Left forelimb (tissue), 1 donor: ENCODE measurements at regions not wholly inside any gene's neighbourhood (a gene's known extent, or its start where the extent isn't known, plus 50 kb on each side); places are given as distances from the start of the nearest gene placed in this dataset.
A peak's percentile ranks its signal among the peaks of the same experiment; 100 is the strongest.

Source experiments
- DNase-seq: peaks from one replicate; pipeline ENCODE4 v3.0.0-alpha.2; 2018; ENCODE audit warnings: low spot score

DNA sequence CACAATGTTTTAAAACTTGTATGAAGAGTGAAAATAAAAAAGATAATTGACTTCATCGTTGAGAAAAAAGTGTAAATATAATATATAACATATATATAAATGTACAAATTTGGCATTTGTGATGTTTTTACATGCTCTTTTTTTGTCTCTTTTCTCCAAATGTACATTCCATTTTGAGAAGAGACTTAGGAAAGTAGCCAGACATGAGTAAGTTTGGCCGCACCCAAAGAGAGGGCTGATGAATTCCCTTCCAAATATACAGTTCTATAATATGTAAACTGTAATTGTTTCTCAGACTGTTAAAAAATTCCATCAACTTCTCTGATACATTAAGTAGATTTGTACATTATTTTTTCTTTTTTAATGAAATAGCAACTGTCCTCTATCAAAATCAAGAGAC is 193.2 kb upstream of the MAP3K1 start:
- no peak for DNase-seq

DNA sequence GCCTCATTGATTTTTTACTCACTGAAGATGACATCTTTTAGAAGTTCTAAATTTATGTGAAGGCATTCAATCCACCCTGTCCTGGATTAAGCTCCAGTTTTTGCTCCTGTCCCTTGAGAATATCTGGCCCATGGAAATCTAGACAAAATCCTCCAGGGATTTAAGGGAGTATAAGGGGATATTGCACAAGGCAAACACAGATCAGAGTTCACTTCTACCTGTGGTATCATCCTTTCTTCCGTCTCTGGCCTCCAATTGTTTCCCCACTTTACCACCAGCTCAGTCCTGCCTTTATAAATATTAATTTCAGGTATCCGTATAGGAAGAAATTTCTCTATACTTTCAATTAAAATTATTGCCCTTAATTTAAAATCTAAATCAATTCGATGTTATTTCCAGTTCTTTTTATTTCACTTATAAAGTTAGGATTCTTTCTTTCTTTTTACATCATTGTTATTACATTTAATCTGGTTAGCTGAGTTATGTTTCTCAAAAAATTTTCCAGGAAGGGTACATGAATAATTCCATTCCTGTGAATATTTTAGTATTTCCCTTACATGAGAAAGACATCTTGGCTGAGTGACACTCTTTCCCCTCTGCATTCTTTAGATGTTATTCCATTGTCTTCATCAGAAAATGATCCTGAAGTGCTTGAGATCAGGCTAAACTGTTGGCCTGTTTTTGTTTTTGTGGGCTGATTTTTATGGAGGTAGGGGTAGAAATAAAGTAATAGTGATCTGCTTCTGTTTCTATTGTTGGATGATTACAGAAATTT is 194.3 kb upstream of the MAP3K1 start:
- DNase-seq = no peak

DNA sequence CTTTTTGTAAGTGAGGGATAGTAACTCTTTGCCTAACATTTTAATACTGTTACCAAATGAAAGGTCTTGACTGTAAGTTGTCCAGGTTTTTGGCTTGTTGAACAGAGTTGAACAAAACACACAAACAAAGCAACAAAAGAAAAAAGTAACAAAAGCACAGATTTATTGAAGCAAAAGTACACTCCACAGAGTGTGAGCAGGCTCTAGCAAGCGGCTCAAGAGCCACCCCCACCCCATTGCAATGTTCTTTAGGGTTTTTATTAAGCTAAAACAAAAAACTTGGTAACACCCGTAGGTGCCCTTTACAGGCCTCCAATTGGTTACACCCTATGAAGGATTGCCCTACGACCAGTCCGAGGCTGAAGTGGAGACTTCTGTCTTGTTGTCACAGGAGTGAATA is 197.4 kb upstream of the MAP3K1 start:
- DNase-seq = no peak

DNA sequence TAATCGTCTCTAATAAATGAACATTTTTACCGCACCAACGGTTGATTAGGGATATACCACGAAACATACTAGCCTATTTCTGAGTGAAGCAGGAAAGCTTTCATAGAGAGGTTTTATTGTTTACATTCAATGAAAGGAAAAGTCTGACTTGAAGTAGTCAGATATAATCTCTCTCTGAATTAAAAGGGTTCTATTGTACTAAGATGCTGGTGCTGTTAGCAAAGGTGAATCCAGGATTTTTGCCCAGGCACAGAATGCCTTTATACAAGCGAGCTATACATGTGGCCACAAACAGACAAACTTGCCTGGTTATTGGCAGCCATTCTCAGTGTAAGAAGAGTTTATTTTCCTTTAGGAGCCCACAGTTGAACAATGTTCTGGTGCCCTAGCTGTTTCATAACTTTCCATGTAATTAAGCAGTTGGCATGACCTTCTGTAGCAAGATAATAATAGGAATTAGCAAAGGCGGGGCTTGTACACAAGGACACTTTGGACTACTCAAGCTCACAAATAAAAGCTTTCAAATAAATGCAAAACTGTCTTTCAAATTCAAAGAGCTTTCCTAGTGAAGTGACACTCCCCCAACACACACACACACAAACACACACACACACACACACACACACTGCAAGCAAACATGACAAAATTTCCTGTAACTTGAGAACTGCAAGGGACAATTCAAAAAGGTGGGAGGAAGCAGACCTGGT is 198.7 kb upstream of the MAP3K1 start:
- DNase-seq = no peak

DNA sequence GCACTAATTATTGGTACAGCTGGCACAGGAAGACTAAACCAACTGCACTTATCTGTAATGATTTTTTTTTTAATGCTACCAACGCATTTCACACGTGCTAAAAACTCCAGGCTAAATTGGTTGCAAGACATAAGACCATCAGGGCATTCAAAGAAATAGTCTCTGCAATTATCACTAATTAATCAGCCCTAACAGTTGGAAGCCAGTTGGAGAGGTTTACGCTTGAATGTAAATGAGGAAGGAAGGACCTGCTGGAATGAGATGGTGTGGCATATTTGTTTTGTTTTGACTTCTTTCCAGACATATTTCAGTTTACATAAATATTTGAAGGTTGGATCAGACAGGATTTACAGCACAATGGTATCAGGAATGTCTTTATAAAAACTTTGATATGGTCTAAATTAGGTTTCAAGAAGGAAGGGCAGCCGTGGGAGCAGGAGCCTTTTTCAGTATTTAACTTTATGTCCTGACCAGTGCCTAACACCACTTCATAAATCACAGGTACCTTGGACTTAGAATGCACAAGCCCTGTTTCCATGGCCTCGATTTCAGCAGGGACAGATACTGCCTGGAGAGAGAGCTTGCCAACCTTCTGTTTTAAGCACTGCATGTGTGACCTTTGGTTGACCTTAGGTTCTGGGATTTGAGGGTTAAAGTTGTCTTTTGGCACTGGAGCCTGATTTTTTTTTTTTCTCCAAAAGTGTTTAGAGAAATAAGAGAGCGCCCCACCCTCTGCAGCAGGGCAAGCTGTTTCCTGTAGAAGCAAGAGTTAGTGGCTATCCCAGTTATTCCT is 199.8 kb upstream of the MAP3K1 start:
- DNase-seq = no peak

DNA sequence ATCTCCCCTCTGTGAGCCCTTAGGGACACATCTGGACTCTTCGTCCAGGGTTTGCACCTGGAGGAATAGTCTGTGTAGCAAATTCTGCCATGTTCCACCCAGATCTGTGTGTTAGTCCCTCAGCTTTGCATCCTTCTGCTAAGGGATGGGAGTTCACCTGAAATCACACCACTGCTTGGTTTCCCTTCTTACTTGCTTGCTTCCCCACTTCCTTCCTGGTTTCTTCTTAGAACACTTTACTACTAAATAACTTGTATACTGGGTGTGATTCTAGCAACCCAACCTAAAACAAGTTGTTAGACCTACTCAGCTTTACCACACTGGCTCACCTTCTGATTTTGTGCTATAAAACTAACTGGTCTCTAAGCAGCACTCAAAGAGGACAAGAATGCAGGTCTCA is 202.6 kb upstream of the MAP3K1 start:
- DNase-seq = no peak

DNA sequence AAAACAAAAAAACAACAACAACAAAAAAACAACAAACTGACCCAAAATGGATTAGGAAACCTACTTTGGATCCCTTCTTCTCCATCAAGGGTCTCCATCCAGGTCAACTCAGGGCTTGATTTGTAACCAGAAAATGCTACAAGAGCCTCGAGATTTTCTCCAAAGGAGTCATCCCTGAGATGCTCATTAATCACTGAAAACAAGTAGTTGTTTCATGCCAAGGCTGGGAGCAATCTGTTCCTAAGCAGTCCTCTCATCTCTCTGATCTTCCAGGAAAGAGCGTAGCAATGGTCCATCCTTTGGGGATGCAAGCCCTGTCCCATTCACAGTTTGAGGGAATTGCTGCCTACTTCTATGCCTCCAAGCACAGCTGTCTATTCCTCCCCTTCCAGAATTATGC is 203.0 kb upstream of the MAP3K1 start:
- DNase-seq = no peak

DNA sequence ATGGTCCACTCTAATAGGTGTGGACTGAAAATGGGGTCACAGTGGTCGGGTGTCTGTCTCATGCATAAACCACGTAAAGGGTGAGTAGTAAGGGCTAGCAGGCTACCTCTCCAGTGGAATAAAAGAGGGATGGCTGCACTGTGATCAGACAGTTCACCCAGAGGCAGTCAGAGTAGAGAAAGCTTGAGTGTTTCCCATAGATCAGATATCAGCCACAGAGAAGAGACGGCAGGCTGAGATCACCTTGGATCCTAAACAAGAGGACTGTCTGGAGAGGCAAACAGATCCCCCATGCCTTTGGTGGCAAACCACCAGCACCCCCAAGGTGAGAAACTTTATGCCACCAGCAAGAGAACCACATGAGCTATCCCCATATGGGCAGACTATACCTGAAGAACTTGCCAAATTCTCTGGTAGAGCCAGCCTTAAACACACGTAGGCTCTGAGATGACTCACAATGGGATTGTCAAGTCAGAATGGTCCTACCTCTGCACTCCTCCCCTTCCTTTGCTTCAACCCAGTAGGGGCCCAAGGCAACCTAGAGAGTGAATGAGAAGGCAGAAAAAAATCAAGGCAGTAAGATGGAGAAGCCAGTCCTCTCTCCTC is 205.2 kb upstream of the MAP3K1 start:
- DNase-seq = no peak

DNA sequence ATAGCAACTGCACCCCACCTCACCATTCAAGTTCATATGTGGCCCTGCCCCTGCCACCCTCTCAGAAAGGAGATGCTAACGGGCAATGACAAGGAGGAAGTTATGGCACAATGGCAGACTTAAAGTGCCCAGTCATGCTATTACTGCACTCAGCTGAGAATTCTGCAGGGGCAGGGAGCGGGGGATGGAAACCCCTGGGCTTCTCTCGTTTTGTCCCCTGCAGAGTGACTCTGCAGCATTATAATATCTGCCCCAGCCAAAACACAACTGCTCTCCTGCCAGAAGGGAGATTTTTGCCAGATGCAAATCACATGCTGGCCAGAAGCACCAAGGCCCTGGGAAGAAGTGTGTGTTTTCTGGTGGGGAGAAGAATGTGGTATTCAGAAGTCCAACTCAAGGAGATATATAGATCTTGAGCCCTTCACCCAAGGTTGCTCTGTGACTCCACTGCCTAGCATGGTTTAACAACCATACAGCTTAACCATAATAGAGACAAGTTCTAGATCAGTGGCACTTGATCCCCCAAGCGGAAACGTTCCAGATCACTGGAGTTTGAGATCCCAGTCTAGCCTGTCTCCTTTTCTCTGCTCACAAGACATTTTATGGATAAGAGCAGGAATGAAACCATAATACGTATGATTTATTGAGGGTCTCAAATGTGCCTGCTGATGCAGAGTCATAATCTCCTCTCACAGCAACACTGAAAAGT is 207.0 kb upstream of the MAP3K1 start:
- no peak for DNase-seq

DNA sequence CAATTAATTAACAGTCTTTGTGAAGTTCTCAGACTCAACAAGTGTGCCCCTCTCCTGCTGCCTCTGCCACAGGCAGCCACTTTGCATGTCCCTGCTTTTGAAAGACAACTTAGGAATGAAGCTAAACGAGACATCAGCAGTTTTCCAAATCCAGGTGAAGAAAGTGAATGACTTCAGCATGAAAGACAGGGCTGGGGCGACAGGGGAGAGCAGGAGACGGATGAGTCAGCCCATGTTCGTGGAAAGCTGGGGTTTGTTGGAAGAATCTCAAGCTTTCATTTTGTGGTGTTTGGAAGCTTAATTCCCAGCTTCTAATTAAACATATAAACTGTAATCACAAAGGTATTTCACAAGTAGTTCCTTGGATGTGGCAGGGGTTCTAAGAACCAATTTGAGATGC is 207.8 kb upstream of the MAP3K1 start:
- DNase-seq = no peak

DNA sequence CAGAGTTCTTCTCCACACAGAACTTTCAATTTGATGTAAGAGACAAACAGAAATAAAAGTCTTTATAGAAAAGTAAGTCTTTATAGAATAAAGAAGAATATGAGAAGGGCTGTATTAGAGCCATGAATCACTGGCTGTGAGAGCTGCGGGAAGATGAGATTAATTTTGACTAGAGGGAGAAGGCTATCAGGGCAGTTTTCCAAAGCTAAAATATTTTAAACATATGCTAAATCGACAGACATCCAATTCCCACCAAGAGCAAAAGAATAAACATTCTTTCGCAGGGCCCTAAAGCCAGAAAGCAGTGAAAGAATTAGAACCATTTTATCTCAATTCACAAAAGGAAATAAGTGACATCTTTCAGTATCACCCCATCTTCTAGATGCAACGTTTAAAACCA is 208.3 kb upstream of the MAP3K1 start:
- DNase-seq = no peak

DNA sequence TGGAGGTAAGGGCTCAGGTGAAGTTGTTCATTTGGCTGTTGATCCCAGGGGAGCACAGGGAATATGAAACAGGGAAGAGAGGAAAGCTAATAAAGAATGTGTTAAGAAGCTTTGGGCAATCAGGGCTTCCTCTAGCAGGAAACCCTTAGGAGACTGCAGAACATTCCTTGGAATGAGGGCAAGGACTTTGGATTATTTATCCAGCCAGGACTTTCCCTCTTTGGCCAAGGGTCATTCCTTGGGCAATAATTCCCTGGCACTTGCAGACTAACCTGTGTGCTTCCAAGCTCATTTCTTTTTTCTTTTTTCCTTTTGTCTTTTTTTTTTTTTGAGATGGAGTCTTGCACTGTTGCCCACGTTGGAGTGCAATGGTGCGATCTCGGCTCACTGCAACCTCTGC is 209.2 kb upstream of the MAP3K1 start:
- DNase-seq = no peak

DNA sequence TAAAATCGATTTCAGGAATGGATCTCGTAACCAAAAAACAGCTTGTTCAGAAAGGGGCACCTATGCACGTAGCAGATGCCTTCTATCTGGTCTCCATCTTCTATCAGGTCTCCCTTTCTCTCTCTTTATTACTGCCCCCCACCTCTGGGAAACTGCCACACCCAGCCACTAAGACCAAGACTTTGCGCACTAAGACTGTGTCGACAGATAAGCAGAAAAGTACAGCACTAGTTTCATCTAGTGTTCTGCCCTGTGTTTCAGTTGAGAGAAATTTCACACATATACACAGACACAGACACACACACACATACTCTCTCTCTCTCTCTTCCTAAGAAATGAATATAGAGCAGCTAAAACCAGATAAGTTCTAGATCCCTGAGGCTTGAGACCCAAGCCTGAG is 210.1 kb upstream of the MAP3K1 start:
- DNase-seq = no peak

DNA sequence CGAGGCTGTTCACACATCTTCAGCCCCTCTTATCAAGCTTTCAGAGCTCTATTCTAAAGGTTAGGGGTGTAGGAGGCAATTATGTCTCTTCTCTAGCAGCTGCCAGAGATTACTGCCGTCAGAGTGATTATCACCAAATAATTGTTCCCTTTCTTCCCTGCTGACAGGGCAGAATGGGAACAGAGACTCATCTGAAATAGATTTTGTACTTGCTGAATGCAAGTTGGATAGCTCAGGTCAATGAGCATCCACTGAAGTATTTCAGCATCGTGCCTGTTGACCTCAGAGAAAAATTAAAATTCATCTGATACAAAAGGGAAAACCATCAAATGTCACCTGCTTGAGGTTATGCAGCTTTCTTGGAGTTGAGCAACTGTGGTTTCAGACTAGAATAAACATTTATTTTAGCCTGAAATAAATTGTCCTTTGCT is 213.7 kb upstream of the MAP3K1 start:
- no peak for DNase-seq

DNA sequence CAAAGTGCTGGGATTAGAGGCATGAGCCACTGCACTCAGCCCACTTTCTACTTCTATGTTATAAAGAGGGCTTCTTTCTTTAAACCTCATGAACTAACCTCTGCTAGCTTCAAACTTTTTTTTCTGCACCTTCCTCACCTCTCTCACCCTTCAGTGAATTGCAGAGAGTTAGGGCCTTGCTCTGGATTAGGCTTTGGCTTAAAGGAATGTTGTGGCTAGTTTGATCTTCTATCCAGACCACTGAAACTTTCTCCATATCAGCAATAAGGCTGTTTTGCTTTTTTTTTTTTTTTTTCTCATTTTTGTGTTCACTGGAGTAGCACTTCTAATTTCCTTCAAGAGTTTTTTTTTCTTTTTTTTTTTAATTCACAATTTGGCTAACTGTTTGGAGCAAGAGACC is 216.4 kb upstream of the MAP3K1 start:
- no peak for DNase-seq

DNA sequence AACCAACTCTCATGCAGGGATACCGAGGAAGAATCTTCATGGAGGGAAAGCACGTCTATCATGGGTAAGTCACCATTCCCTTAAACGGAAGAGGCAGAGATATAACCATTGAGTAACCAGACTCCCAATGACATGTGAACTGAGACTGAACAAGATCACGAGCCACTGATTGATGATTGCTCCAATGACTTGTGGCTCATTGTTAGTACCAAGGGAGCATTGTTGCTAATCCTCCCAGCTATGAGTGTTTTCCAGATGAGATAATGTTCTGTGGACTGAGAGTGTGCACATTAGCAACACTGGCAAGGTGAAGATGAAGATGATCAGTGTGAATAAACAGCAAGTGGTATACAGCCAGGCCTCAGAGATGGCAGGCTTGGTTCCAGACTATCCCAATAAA is 219.2 kb upstream of the MAP3K1 start:
- DNase-seq = no peak

DNA sequence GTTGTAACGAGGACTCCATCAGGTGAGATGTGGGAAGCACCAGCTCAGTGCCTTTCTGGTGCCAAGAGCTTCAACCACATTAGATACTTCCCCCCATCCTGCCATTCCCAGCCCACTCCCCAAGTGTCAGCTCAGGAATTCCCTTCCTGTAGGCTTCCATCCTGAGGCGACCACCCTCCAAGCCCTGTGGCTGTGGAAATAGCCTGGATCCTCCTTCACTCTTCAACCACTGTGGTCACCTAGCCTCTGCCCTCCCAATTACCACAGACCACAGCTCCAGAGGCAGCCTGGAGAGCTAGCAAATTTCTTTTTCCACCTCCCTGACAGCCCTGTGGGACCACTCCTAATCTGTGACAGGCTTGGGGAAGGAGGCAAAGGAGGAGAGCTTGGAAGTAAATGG is 219.8 kb upstream of the MAP3K1 start:
- DNase-seq = no peak

DNA sequence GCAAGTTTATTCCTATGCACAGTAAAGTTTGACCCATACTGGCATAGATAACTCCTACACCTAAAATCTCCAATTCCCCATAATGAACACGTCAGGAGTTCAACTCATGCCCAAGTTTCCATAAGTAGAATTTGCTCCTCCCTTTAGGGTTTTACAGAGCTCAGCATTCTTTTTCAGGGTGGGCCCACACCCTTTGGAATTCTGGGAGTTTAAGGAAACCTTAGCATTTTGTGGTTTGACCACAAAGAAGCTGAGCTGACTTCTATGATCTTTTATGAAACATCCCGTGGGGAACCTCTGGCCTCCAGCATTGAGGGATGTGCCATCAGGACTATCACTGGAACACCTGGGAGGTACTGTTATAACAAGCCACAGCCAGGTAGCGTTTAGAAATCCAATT is 220.6 kb upstream of the MAP3K1 start:
- DNase-seq = no peak

DNA sequence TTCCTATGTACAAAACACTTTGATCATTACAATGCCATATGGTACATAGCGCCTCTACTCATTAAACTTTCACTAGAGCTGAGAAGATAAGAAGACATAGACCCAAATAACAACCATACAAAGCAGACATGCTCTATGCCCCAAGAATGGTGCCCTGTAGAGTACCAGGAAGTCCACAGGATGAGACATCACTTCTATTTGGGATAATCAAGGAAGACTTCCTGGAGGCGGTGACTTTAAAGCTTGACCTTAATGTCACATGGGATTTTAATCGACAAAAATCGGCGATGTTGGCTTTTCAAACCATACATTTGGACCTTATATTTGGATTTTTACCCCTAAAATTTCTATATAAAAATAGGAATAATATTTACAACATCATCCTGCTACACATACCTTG is 224.3 kb upstream of the MAP3K1 start:
- no peak for DNase-seq

DNA sequence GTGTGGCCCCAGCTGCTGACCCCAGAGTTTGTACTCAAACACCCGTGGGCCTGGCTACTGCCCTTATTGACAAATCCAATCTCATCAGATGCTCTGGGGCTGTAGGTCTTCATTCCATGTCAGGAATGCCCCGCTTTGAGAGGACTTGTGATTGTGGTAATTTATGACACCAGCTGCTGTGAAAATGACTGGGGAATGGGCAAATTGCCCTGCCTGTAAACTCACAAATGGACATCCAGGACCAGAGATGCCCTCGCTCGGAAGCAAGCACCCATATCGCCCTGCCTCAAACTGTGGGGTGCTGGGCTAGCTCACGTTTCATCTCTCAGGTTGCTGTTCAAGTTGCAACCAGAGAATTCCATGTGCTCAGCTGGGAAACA is 225.9 kb upstream of the MAP3K1 start:
- no peak for DNase-seq

DNA sequence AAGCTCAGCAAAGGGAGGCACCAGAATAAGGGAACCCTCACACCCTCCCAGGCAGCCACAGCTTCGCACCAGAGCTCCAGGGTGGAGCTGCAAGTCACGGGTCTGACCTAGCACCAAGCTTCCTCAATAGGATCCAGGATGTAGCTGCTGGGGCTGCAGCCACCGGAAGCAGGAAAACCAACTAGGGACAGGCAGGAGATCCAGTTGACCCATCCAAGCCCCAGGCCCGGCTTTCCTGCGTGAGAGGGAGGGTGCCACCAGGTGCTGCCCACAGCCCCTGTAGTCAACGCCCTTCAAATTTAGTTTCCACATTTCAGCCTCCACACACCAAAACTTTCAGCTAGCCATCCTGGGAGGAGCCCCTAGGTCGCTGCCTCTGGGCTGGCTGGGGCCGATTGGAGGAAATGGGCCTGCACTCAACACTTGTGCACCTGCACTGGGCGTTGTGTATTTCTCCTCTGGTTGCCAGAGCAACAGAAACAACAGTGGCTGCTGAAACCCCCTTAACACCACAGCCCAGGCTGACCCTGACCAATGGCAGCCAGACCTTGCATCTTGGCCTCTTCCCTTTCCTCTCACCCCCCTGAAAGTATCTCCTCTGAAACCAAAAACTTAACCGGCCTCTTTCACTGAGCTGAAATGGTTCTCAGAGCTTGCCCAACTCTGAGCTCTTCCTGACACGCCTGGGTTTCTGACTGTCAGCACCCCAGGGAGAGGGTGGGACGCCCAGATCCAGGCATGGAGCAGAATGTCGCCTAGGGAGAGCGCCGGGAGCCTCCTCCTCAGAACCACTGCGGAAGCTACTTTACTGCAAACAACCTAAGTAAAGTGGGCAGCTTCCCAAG is 226.5 kb upstream of the MAP3K1 start:
- DNase-seq = peak; percentile 83
